ENCODE measurements at regions not wholly inside any gene's neighbourhood (a gene's known extent, or its start where the extent isn't known, plus 50 kb on each side); places are given as distances from the start of the nearest gene placed in this dataset.
"Not testable (repeated sequence)": the region's sequence is repeated elsewhere in the genome, so short reads cannot be mapped to it uniquely, and the experiment has no call there.

DNA sequence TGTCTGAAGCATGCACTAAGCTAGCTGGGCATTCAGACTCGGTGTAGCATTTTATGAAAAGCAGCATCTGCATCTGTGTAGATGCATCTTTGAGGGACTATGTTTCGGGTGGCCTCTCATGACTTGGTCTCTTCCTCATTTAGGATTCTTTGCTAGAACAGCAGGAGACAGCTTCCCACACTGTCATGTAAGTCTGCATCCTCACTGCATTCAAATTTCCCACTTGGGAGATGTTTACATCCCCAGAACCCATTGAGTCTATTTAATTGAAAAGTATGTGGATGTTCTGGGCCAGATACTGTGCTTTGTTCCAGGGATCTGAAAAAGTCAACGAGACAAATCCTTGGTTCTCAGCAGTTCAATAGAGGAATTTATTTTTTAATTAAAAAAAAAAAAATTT, 198.6 kb upstream of the EEF2KMT start:
- DNase-seq (ENCODE audit: low read depth in 1 of 2, low spot score in 1 of 2): no peak

DNA sequence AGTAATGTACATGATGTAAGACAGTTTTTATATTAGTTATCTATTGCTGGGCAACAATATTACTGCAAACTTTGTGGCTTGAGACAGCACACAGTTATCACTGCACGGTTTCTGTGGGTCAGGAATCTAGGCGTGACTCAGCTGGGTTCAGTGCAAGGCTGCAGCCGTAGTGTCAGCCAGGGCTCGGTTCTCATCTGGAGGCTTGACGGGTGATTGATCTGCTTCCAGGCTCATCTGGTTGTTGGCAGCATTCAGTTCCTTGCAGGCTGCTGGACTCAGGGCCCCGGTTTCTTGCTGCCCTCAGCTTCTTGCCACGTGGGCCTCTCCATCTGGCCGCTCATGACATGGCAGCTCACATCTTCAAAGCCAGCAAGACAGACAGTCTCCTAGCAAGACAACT, 197.7 kb upstream of the EEF2KMT start:
- not testable (repeated sequence) for DNase-seq (ENCODE audit: low read depth in 1 of 2, low spot score in 1 of 2)

DNA sequence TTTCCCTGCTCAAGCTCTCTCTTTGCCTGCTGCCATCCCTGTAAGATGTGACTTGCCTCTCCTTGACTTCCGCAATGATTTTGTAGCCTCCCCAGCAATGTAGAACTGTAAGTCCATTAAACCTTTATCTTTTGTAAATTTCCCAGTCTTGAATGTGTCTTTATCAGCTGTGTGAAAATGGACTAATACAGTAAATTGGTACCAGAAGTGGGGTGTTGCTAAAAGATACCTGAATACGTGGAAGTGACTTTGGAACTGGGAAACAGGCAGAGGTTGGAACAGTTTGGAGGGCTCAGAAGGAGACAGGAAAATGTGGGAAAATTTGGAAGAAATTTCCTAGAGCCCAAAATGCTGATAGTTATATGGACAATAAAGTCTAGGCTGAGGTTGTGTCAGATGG, 184.6 kb upstream of the EEF2KMT start:
- not testable (repeated sequence) for DNase-seq (ENCODE audit: low read depth in 1 of 2, low spot score in 1 of 2)

DNA sequence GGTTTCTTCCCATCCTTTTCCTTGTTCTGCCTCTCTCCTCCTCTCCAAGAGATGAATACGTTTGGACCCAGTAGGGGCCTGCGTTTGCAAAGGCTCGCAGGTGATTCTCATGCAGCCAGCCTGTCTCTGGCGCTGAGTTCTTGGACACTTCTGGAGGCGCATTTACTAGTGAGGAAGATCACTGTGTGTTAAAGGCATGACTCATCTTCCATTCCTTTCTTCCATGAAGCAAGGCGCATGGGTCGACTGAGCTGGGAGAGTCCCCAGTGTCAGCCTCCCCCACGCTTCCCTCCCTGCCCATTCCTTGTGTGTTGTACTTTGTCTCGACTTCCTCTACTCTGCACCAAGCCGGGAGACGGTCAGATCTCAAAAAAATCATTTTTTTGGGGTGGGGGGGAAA, 159.9 kb upstream of the EEF2KMT start:
- no peak for DNase-seq (ENCODE audit: low read depth in 1 of 2, low spot score in 1 of 2)

DNA sequence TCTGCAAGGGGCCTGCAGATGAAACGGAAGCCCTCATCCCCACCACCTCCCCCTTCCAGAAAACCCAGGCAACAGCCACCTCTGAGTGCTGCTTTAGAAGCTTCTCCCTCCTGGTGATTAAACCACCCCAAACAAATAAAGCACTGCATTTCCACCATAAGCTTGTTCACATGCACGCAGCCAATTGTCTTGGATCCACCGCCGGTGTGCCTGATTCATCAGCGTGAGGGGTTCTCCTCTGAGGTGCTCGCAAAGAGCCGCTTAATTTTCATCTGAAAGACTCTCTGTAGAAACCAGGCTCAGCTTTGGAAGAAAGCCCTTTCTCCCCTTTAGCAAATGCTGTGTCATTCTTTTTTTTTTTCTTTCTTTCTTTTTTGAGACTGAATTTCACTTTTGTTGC, 155.2 kb upstream of the EEF2KMT start:
- no peak for DNase-seq (ENCODE audit: low read depth in 1 of 2, low spot score in 1 of 2)

DNA sequence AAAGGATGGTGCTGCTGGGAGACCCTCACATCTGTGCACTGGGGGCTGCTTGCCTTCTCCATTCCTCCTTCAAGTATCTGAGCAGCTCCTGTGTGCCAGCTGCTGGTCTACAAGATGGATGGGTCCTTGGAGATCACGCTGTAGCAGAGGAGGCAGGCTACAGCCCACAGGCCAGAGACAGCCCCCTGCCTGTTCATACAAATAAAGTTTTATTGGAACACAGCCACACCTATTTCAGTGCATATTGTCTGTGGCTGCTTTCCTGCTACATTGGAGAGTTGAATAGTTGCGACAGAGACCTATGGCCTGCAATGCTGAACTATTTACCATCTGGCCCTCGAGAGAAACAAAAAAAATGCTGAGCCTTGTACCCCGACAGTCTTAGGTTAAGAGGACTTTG, 149.8 kb upstream of the EEF2KMT start:
- DNase-seq (ENCODE audit: low read depth in 1 of 2, low spot score in 1 of 2): not testable (repeated sequence)

DNA sequence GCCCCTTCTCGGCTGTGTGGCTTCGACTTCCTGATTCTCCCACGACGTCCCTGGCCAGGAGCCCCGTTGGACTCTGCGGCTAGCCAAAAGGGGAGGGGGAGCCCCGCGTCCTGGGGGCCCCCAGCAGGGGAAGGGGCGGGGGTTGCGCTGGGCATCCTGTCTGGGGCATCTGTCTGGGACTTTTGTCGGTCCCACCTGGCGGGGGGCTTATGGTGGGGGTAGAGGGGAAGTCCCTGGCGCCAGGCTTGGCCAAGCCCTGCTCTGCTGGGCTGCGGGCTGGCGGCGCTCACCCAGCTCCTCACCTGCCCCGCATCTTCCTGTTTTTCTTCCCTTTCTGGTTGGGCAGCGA, 142.7 kb upstream of the EEF2KMT start:
- not testable (repeated sequence) for DNase-seq (ENCODE audit: low read depth in 1 of 2, low spot score in 1 of 2)

DNA sequence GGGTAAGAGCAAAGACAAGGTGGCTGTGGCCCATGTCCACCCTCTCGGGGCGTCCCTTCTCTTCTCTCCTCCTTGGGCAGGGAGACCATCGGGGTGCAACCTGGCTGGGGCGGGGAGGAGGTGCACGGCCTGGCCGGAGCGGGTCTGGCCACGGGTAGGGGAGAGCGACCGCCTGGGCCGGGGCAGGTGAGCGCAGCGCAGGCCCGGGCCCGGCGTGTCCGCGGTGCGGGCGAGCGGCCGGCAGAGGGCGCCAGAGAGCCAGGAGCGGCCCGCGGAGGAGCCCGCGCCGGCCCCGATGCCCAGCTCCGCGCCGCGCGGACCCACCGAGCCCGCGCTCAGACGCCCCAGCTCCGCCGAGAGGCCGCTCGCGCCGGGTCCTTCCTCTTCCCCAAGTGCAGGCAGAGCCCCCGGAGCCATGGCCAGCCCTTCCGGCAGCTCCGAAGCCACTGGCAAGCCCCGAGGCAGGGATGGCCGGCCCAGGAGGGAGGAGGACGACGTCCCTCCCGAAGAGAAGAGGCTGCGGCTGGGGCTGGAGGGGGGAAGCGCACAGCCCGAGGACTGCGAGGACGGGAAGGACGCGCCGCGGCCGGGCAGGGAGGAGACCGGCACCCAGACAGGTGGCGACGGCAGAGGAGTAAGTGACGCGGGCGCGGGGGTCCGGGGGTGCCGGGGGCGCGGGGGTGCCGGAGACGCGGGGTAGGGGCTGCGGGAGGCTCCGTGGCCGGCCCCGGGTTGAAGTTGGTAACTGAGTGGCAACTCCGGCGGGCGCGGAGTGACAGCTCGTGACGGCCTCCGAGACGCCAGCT, 142.1 kb upstream of the EEF2KMT start:
- peak; percentile 3 to 34 for DNase-seq (ENCODE audit: low read depth in 1 of 2, low spot score in 1 of 2)

DNA sequence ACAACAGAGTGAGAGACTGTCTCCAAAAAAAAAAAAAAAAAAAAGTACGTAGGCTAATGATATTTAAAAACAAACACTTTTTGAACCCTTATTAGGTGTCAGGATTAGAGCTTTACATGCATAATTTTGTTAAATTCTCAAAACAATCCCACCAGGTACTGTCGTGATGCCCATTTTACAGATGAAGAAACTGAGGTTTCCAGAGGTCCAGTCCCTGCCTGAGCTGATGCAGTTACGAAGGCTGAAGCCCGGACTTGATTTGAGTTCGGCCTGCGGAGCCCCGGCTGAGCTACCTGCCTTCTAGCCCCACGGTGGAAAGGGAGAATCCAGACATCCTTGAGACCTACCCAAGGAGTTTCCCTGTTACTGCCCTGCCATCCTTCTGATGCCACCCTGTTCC, 137.5 kb upstream of the EEF2KMT start:
- no peak for DNase-seq (ENCODE audit: low read depth in 1 of 2, low spot score in 1 of 2)

DNA sequence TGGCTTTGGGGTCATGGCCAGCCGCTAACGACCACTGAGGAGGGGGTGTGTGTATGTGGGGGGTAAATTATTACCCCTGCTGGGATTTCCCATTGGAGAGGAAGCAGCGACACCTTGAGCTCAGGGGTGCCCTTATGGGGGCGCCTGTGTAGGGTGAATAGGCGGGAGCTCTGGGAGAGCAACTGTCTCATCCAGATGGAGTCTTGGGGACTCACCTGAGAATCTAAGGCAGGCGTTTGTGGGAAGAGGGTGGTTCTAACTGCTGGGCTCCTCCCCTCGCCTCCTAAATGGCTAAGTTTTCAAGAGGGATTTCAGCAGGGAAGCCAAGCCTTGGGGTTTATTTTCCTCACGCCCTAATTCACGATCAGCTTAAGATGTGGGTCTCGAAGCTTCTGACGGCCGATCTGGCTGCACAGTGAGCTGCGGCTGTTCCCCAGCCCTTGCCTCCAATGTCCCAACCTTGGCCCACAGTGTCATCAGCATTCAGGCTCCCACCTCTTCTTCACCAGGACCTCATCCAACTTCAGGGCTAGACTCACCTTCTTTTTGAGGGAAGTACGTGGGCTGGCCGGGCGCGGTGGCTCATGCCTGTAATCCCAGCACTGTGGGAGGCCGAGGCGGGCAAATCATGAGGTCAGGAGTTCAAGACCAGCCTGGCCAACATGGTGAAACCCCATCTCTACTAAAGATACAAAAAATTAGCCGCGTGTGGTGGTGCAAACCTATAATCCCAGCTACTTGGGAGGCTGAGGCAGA, 136.9 kb upstream of the EEF2KMT start:
- DNase-seq (ENCODE audit: low read depth in 1 of 2, low spot score in 1 of 2): no peak

DNA sequence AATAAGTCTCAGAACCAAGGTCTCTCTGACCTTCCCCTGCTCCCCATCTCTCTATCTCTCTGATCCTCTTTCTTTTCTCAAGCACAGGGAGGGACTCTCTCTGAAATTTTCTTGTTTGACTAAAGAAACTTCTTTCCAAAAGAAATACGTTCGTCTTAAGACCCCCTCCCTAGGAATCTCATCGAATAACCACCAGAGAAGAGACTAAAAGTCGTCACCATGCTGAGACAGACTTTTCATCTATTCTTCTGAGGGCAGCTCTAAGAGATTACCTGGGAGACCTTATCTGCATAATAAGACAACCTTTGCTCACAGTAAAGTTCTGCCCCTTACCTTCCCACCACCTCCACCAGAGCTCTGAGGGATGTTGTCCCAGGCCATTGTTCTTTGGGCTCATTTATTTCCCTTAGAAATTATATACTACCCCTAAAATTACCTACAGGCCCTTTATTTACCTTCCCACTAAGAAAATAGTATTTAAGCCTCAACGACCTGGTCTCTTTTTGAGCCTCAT, 133.7 kb upstream of the EEF2KMT start:
- no peak for DNase-seq (ENCODE audit: low read depth in 1 of 2, low spot score in 1 of 2)

DNA sequence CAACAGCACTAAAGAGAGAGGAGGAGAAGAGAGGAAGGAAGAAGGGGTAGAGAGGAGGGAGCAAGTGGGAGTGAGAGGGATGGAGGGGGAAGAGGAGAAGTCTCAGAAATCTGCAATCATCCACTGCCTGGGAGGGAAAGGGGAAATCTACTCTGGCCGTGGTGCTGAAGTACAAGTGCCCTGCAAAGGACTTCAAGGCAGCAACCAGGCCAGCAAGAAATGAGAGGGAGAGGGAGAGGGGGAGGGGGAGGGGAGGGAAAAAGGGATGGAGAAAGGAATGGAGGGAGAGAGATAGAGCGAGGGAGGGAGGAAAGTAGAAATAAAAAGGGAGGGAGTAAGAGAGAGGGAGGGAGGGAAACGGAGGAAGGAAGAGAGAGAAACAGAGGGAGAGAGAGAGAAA, 130.8 kb upstream of the EEF2KMT start:
- no peak for DNase-seq (ENCODE audit: low read depth in 1 of 2, low spot score in 1 of 2)

DNA sequence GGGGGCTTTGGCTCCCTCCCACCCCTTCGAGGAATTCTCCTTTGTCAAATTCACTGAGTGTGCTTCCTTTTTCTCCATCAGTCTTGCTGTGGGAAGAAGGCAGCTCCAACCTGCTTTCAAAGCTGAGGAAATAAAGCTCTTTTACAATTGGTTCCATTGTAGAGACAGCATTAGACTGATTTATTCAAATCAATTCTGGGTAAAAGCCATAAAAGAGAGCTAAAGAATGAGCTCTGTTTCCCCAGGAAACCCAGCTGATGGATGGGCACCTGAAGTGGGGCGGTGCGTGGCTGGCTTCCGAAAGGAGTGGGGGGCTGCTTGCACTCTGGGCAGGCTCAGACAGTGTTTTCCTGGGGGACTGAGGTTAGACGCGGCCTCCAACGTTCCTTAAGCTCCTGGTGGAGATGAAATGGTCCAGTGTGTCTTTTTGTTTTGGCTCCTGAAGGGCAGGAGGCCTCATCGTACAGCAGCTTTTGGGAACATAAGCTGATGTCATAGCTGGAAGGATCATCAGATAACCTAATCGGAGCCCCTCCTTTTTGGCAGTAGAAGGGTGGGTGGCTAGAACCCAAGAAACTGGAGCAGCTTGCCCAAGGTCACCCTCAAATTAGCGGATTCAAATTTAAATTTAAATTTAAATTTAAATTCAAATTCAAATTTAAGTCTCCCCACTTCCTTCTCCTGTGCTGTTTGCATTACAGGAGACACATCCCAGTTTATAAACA, 128.5 kb upstream of the EEF2KMT start:
- DNase-seq (ENCODE audit: low read depth in 1 of 2, low spot score in 1 of 2): no peak

DNA sequence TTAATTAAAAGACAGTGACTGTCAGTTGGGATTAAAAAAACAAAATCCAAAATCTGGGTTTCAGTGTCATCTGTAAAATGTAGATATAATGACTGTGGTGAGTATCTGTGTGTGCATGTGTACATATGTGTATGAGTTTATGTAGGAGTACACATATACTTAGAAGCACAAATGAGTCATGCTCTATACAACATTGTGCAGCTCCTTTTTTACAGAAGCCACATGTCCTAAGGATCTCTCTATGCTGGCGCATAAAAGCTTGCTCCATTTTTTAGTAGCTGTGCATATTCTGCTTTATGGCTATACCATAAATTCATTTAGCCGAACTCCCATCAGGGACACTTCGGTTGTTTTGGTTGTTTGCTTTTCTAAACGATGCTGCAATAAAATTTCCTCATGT, 125.2 kb upstream of the EEF2KMT start:
- no peak for DNase-seq (ENCODE audit: low read depth in 1 of 2, low spot score in 1 of 2)

DNA sequence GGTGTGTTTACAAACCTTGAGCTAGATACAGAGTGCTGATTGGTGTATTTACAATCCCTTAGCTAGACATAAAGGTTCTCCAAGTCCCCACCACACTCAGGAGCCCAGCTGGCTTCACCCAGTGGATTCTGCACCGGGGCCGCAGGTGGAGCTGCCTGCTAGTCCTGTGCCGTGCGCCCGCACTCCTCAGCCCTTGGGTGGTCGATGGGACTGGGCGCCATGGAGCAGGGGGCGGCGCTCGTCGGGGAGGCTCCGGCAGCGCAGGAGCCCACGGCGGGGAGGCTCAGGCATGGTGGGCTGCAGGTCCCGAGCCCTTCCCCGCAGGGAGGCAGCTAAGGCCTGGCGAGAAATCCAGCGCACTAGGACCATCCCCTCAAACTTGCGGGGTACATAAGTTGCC, 124.2 kb upstream of the EEF2KMT start:
- DNase-seq (ENCODE audit: low read depth in 1 of 2, low spot score in 1 of 2): not testable (repeated sequence)

DNA sequence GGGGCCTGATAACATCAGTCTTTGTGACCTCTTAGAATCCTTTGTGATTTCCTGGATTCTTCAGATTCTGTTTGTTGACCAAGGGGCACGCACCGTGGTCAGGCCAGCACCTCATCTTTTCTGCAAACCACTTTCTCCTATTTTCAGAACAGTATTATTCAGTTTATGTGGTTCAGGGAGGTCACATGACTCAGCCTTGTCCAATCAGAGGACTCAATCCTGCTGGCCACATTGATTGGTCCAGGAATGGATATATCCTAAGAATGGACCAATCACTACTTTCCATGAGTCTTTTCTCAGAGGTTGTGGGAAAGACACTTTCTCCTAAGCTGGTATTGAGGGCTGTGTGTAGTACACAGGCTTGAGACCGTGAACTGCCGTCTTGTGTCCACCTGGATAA, 123.1 kb upstream of the EEF2KMT start:
- no peak for DNase-seq (ENCODE audit: low read depth in 1 of 2, low spot score in 1 of 2)

DNA sequence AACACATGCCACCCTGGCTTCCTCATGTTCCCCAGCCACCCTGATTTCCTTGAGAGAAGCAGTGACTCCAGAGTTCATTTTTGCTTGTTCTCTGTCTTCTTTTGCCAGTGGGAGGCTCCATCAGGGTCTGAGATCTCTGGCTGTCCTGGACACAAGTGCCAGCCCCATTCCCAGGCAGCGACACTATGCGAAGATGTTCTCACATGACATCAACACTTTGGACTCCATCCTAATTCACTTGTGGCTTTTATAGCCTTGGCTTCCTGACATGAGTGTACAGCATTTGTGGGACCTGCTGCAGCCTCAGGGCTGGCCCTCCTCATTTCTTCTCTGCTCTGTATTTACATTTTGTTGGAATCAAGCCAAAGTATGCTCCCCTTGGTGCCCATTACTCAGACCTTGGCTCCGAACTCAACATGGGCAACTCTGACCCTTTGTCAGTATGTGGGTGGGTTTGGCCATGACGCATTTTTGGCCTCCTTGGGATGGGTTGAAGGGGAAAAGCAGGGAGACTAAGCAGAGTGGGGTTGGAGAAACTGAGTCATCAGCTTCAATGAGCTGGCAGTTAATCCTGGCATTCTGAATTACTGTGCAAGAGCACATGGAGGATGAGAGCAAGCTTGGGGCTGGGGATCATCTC, 119.0 kb upstream of the EEF2KMT start:
- no peak for DNase-seq (ENCODE audit: low read depth in 1 of 2, low spot score in 1 of 2)

DNA sequence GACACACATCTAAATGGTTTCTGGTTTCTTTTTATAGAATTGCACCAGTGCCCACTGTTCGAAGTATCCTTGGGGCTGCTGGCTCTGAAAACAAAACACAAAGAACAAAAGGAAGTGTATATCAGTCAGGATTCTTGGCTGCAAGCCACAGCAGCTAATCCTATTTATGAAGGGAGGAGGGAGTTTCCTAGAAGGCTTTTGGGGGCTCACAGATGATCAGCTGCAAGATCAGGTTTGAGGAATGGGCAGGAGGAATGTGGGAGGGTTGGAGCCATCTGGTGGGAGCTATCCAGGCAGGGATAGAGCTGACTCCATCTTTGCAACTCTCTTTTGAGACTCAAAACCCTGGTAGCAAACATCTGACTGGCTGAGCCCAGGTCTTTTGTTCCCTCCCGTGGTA, 118.3 kb upstream of the EEF2KMT start:
- DNase-seq (ENCODE audit: low read depth in 1 of 2, low spot score in 1 of 2): no peak

DNA sequence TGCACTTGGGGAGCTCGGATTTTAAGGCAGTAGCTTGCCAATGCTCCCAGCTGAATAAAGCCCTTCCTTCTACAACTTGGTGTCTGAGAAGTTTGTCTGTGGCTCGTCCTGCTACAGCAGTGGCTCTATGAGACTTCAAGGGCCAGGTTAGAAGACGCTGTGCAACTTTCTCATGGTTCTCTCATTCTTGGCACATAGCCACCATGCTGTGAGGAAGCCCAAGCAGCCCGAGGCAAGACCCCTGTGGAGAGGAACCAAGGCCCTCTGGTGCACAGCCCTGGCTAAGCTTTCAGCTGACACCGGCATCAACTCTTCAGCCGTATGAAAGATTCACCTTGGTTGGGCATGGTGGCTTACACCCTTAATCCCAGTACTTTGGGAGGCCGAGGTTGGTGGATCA, 116.9 kb upstream of the EEF2KMT start:
- no peak for DNase-seq (ENCODE audit: low read depth in 1 of 2, low spot score in 1 of 2)

DNA sequence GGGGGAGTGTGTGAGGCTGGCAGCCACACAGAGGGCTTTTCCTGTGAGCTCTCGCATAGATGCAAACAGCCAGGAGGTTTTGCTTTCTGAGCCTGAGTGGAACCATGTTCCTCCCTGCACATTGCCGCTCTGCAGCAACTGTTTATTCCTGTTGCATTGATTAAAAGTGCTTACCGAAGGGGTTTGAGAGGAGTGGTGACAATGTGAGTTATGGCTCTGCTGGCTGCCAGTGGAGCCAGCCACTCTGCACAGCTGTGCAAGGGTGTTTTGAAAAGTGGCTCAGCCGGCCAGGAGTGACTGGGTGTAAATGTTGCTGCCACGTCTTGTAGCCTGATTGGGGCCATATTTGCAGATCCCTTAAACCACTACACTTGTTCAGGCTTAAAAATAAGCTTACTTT, 114.9 kb upstream of the EEF2KMT start:
- not testable (repeated sequence) for DNase-seq (ENCODE audit: low read depth in 1 of 2, low spot score in 1 of 2)

DNA sequence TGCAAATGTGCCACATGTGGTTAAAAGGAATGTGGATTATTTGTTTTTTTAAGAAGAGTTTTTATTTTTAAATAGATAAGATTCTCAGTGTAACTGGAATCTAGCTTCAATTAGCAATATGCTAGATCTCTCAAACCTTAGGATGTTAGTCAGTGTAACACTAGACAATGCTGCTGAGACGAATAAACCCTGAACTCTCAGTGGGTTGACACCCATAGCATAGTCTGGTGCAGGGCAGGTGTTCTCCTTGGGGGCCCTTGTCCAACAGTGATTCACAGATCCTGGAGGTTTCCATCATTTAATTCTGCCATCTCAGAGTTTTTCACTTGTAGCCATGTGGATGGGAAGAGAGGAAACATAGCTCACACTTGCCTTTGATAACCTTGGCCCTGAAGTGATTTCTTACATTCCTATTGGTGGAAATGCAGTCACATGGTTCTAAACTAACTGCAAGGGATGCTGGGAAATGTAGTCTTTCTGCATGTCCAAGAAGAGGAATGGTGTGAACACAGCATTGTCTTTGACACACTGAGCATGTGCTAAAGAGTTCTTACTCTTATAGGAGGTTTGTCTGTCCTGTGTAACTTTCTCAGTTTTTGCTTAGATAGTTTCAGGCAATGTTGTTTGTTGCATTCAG, 110.4 kb upstream of the EEF2KMT start:
- DNase-seq (ENCODE audit: low read depth in 1 of 2, low spot score in 1 of 2): not testable (repeated sequence)

Data from activated CD4-positive, alpha-beta T cell treated with anti-CD3 and anti-CD28 coated beads, Interleukin-2, amount 50 U/mL, for 24 hours (primary cell).